ENCODE measurements at regions not wholly inside any gene's neighbourhood (a gene's known extent, or its start where the extent isn't known, plus 50 kb on each side); places are given as distances from the start of the nearest gene placed in this dataset.

GRCh38 chr10:109620396-109620795 is 302.9 kb downstream of the XPNPEP1 start:
- Histone ChIP-seq H3K9me2 (ENCODE audit: insufficient read depth, low read length) (no peaks in the 10 kb centered on the region), H3K9ac (ENCODE audit: low read length) (no peak overlapping the region), H3K4me3 (ENCODE audit: low read length) (no peak overlapping the region), H4K20me1 (ENCODE audit: insufficient read depth) (no peaks in the 10 kb centered on the region), H3K27ac (ENCODE audit: low read length) (no peak overlapping the region), H3K27me3 (ENCODE audit: insufficient read depth, low read depth, low read length) (no peaks in the 10 kb centered on the region), H3K79me2 (replicated peaks; ENCODE audit: insufficient read depth, low read length) (no peaks in the 10 kb centered on the region), H2AFZ (ENCODE audit: low read depth, low read length) (no peak overlapping the region), H3F3A (ENCODE audit: insufficient read depth, low read length, poor library complexity, severe bottlenecking) (no peaks in the 10 kb centered on the region), H3K9me3 (ENCODE audit: low read length) (no peaks in the 10 kb centered on the region), H3K36me3 (ENCODE audit: insufficient read depth, low read length) (no peaks in the 10 kb centered on the region), H3K4me2 (ENCODE audit: low read length) (no peak overlapping the region)
- TF ChIP-seq MXI1 (conservative IDR thresholded peaks at IDR 0.05; ENCODE audit: poor library complexity, severe bottlenecking) (no peak), EP300 (conservative IDR thresholded peaks at IDR 0.05; ENCODE audit: poor library complexity, severe bottlenecking) (no peak), REST (IDR thresholded peaks at IDR 0.05; ENCODE audit: borderline replicate concordance) (no peak), SMC3 (conservative IDR thresholded peaks at IDR 0.05; ENCODE audit: poor library complexity) (no peak), POLR2AphosphoS5 (IDR thresholded peaks at IDR 0.05) (no peak), RAD21 (conservative IDR thresholded peaks at IDR 0.05) (no peak), TAF1 (IDR thresholded peaks at IDR 0.05; ENCODE audit: low read depth) (no peak), CTCF (IDR thresholded peaks at IDR 0.05; ENCODE audit: poor library complexity, severe bottlenecking) (no peak)

GRCh38 chr10:109619914-109620313 is 303.4 kb downstream of the XPNPEP1 start:
- no peaks in the 10 kb centered on the region for H4K20me1 ChIP-seq (ENCODE audit: insufficient read depth)
- no peaks in the 10 kb centered on the region for H3K9me2 ChIP-seq (ENCODE audit: insufficient read depth, low read length)
- H3K27me3 ChIP-seq (ENCODE audit: insufficient read depth, low read depth, low read length): no peaks in the 10 kb centered on the region
- H3K27ac ChIP-seq (ENCODE audit: low read length): no peak overlapping the region
- no peaks in the 10 kb centered on the region for H3K79me2 ChIP-seq (replicated peaks; ENCODE audit: insufficient read depth, low read length)
- TF ChIP-seq POLR2AphosphoS5 (IDR thresholded peaks at IDR 0.05): no peak
- no peak for TF ChIP-seq RAD21 (conservative IDR thresholded peaks at IDR 0.05)
- no peak overlapping the region for H3K9ac ChIP-seq (ENCODE audit: low read length)
- no peak overlapping the region for H3K4me3 ChIP-seq (ENCODE audit: low read length)
- no peak overlapping the region for H2AFZ ChIP-seq (ENCODE audit: low read depth, low read length)
- H3F3A ChIP-seq (ENCODE audit: insufficient read depth, low read length, poor library complexity, severe bottlenecking): no peaks in the 10 kb centered on the region
- no peak overlapping the region for H3K4me2 ChIP-seq (ENCODE audit: low read length)
- no peaks in the 10 kb centered on the region for H3K9me3 ChIP-seq (ENCODE audit: low read length)
- H3K36me3 ChIP-seq (ENCODE audit: insufficient read depth, low read length): no peaks in the 10 kb centered on the region

GRCh38 chr10:109618748-109619147 is 304.6 kb downstream of the XPNPEP1 start:
- Histone ChIP-seq H3K27me3 (ENCODE audit: insufficient read depth, low read depth, low read length) (no peaks in the 10 kb centered on the region), H3K79me2 (replicated peaks; ENCODE audit: insufficient read depth, low read length) (no peaks in the 10 kb centered on the region), H3K4me3 (ENCODE audit: low read length) (no peak overlapping the region), H3K27ac (ENCODE audit: low read length) (no peak overlapping the region), H3K9me3 (ENCODE audit: low read length) (no peaks in the 10 kb centered on the region), H2AFZ (ENCODE audit: low read depth, low read length) (no peak overlapping the region), H3K4me2 (ENCODE audit: low read length) (no peak overlapping the region), H3F3A (ENCODE audit: insufficient read depth, low read length, poor library complexity, severe bottlenecking) (no peaks in the 10 kb centered on the region), H3K36me3 (ENCODE audit: insufficient read depth, low read length) (no peaks in the 10 kb centered on the region), H4K20me1 (ENCODE audit: insufficient read depth) (no peaks in the 10 kb centered on the region), H3K9ac (ENCODE audit: low read length) (no peak overlapping the region), H3K9me2 (ENCODE audit: insufficient read depth, low read length) (no peaks in the 10 kb centered on the region)
- TF ChIP-seq EZH2 (IDR thresholded peaks at IDR 0.05; ENCODE audit: borderline replicate concordance, insufficient read depth, low read length, poor library complexity, severe bottlenecking) (no peak), TAF1 (IDR thresholded peaks at IDR 0.05; ENCODE audit: low read depth) (no peak), CTCF (IDR thresholded peaks at IDR 0.05; ENCODE audit: poor library complexity, severe bottlenecking) (no peak), SMC3 (conservative IDR thresholded peaks at IDR 0.05; ENCODE audit: poor library complexity) (no peak), POLR2AphosphoS5 (IDR thresholded peaks at IDR 0.05) (no peak), RAD21 (conservative IDR thresholded peaks at IDR 0.05) (no peak), MXI1 (conservative IDR thresholded peaks at IDR 0.05; ENCODE audit: poor library complexity, severe bottlenecking) (no peak), REST (IDR thresholded peaks at IDR 0.05; ENCODE audit: borderline replicate concordance) (no peak), EP300 (conservative IDR thresholded peaks at IDR 0.05; ENCODE audit: poor library complexity, severe bottlenecking) (no peak)
